ENCODE measurements at regions not wholly inside any gene's neighbourhood (a gene's known extent, or its start where the extent isn't known, plus 50 kb on each side); places are given as distances from the start of the nearest gene placed in this dataset.
"Not testable (repeated sequence)": the region's sequence is repeated elsewhere in the genome, so short reads cannot be mapped to it uniquely, and the experiment has no call there.

GRCh38 chr13:44147648-44148047 lies 226.0 kb upstream of the SERP2 start:
- no peak for DNase-seq (ENCODE audit: low read depth)

- peak; percentile 82 for DNase-seq (ENCODE audit: low read depth)
These were observed 225.3 kb upstream of the SERP2 start for GRCh38 chr13:44148159-44148914.

- DNase-seq (ENCODE audit: low read depth) = not testable (repeated sequence)
These were observed 224.4 kb upstream of the SERP2 start for GRCh38 chr13:44149231-44149630.

GRCh38 chr13:44149821-44150220 lies 223.8 kb upstream of the SERP2 start:
- no peak for DNase-seq (ENCODE audit: low read depth)

GRCh38 chr13:44151474-44151873 lies 222.2 kb upstream of the SERP2 start:
- DNase-seq (ENCODE audit: low read depth) = no peak

- no peak for DNase-seq (ENCODE audit: low read depth)
These were observed 220.1 kb upstream of the SERP2 start for GRCh38 chr13:44153496-44153895.

- DNase-seq (ENCODE audit: low read depth) = no peak
These were observed 218.0 kb upstream of the SERP2 start for GRCh38 chr13:44155422-44156293.

GRCh38 chr13:44156294-44156658 lies 217.3 kb upstream of the SERP2 start:
- no peak for DNase-seq (ENCODE audit: low read depth)

GRCh38 chr13:44157606-44158005 lies 216.0 kb upstream of the SERP2 start:
- DNase-seq (ENCODE audit: low read depth) = peak; percentile 33

GRCh38 chr13:44158098-44158521 lies 215.5 kb upstream of the SERP2 start:
- DNase-seq (ENCODE audit: low read depth) = peak; percentile 85

- DNase-seq (ENCODE audit: low read depth) = peak; percentile 33
These were observed 214.6 kb upstream of the SERP2 start for GRCh38 chr13:44158881-44159632.

- no peak for DNase-seq (ENCODE audit: low read depth)
These were observed 213.9 kb upstream of the SERP2 start for GRCh38 chr13:44159633-44160279.

GRCh38 chr13:44160591-44161191 lies 212.9 kb upstream of the SERP2 start:
- peak; percentile 44 for DNase-seq (ENCODE audit: low read depth)

GRCh38 chr13:44163108-44163507 lies 210.5 kb upstream of the SERP2 start:
- DNase-seq (ENCODE audit: low read depth) = no peak

- no peak for DNase-seq (ENCODE audit: low read depth)
These were observed 208.3 kb upstream of the SERP2 start for GRCh38 chr13:44165221-44165888.

GRCh38 chr13:44165889-44166496 lies 207.6 kb upstream of the SERP2 start:
- DNase-seq (ENCODE audit: low read depth) = no peak

GRCh38 chr13:44169018-44169911 lies 204.4 kb upstream of the SERP2 start:
- no peak for DNase-seq (ENCODE audit: low read depth)

GRCh38 chr13:44170731-44171130 lies 202.9 kb upstream of the SERP2 start:
- no peak for DNase-seq (ENCODE audit: low read depth)

GRCh38 chr13:44171156-44171555 lies 202.5 kb upstream of the SERP2 start:
- DNase-seq (ENCODE audit: low read depth) = no peak
